Aorta (tissue), 5 donors: ENCODE measurements at regions not wholly inside any gene's neighbourhood (a gene's known extent, or its start where the extent isn't known, plus 50 kb on each side); places are given as distances from the start of the nearest gene placed in this dataset.

Experiments used
- ATAC-seq: fragments of 200-7000 bp; cut with Tn5 transposase; one replicate; pipeline ENCODE4 v1.9.1; 2022; ENCODE audit warnings: moderate library complexity; ENCODE audit not compliant: low FRiP score
- DNase-seq, 2 donors: peaks; one replicate each; pipeline ENCODE4 v3.0.0-alpha.2; 2020
- H3K27ac ChIP-seq, 2 donors: one replicate each; pipeline ENCODE4 v1.5.1; 2013; ENCODE audit warnings: low read length in 2 of 2, mild to moderate bottlenecking in 2 of 2, moderate library complexity in 2 of 2, control low read depth in 1 of 2, inconsistent platforms in 1 of 2, low read depth in 1 of 2
- H3K27me3 ChIP-seq, 2 donors: one replicate each; pipeline ENCODE4 v1.6.1; 2013; ENCODE audit warnings: control low read depth in 1 of 2, low read length in 1 of 2, mild to moderate bottlenecking in 1 of 2, moderate library complexity in 1 of 2; ENCODE audit not compliant: insufficient read depth in 2 of 2, control insufficient read depth in 1 of 2
- H3K36me3 ChIP-seq, 2 donors: one replicate each; pipeline ENCODE4 v1.6.1; 2013; ENCODE audit warnings: control low read depth in 1 of 2, low read length in 1 of 2, mild to moderate bottlenecking in 1 of 2; ENCODE audit not compliant: insufficient read depth in 2 of 2, control insufficient read depth in 1 of 2
- H3K4me1 ChIP-seq, 2 donors: one replicate each; pipeline ENCODE4 v1.6.1; 2013; ENCODE audit warnings: low read length in 2 of 2, control low read depth in 1 of 2, mild to moderate bottlenecking in 1 of 2, moderate library complexity in 1 of 2; ENCODE audit not compliant: insufficient read depth in 2 of 2, control insufficient read depth in 1 of 2
- H3K4me3 ChIP-seq, 2 donors: one replicate each; pipeline ENCODE4 v1.5.1; 2013; ENCODE audit warnings: low read length in 2 of 2, control low read depth in 1 of 2, mild to moderate bottlenecking in 1 of 2
- H3K9me3 ChIP-seq: one replicate; pipeline ENCODE4 v1.6.1; 2013; ENCODE audit warnings: mild to moderate bottlenecking, low read length; ENCODE audit not compliant: control insufficient read depth
- WGBS, 2 donors: extraction: QIAGEN DNeasy Blood & Tissue Kit; methylation state at CpG; one replicate each; pipeline ENCODE4 v1.1.7; 2013; 5-methylcytosine and 5-hydroxymethylcytosine counted together
- intact Hi-C, 2 donors: fragments of 100-400 bp; cut with DNase I; formaldehyde crosslinking; loops; one replicate each; pipeline versions ENCODE4 v1.14.2 to v1.15.0; 2022
- donor health status: healthy with polysubstance abuse.
- donor health status: Bipolar disorder and iron deficiency.
- donor health status: DM: no; HTN: no; CAD: no.
- donor health status: DM: no; HTN: no; CAD: no.
- donor health status: DM: yes; HTN: yes; CAD: no.

GRCh38 chr5:121152411-121152810, 688.3 kb downstream of the PRR16 start:
- Histone ChIP-seq H3K4me3 (no peak overlapping the region), H3K27me3 (no peaks in the 10 kb centered on the region), H3K9me3 (no peaks in the 10 kb centered on the region), H3K36me3 (no peaks in the 10 kb centered on the region), H3K4me1 (no peaks in the 10 kb centered on the region), H3K27ac (no peak overlapping the region)
- ATAC-seq (no peak), DNase-seq (no peak)
- intact Hi-C loops, result no loop called here

DNA sequence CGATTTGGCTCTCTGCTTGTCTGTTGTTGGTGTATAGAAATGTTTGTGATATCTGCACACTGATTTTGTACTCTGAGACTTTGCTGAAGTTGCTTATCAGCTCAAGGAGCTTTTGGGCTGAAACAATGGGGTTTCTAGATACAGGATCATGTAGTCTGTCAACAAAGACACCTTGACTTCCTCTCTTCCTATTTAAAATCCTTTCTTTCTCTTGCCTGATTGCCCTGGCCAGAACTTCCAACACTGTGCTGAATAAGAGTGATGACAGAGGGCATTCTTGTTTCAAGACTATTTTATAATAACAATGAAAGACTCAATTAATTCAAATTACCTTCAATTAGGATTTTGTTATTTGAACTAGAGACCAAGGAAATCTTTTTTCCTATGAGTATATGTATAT, 692.5 kb downstream of the PRR16 start:
- 83 to 86% methylated on average over 1 of the region's 1 CpG for WGBS, 2 donors

GRCh38 chr5:121158451-121158850, 693.2 kb upstream of the FTMT start:
- ATAC-seq, result no peak
- intact Hi-C loops, result no loop called here

More for the DNA sequence above, 692.5 kb downstream of the PRR16 start:
- H3K36me3 ChIP-seq, result no peaks in the 10 kb centered on the region
- intact Hi-C loops, result no loop called here
- H3K4me1 ChIP-seq, result no peaks in the 10 kb centered on the region
- ATAC-seq (no peak), DNase-seq (no peak)
- no peaks in the 10 kb centered on the region for H3K27me3 ChIP-seq
- no peak overlapping the region for H3K27ac ChIP-seq
- no peaks in the 10 kb centered on the region for H3K9me3 ChIP-seq
- H3K4me3 ChIP-seq, result no peak overlapping the region

GRCh38 chr5:121160591-121160990, 691.1 kb upstream of the FTMT start:
- 88 to 92% methylated on average over 1 of the region's 1 CpG for WGBS, 2 donors
- Histone ChIP-seq H3K27ac (no peak overlapping the region), H3K4me3 (no peak overlapping the region), H3K9me3 (no peaks in the 10 kb centered on the region), H3K36me3 (no peaks in the 10 kb centered on the region), H3K27me3 (no peaks in the 10 kb centered on the region), H3K4me1 (no peaks in the 10 kb centered on the region)
- intact Hi-C loops, result no loop called here
- DNase-seq, result no peak
- no peak for ATAC-seq

More at GRCh38 chr5:121158451-121158850, 693.2 kb upstream of the FTMT start:
- H3K4me3 ChIP-seq, result no peak overlapping the region
- H3K36me3 ChIP-seq, result no peaks in the 10 kb centered on the region
- no peak overlapping the region for H3K27ac ChIP-seq
- DNase-seq, result no peak
- no peaks in the 10 kb centered on the region for H3K27me3 ChIP-seq
- no peaks in the 10 kb centered on the region for H3K4me1 ChIP-seq
- no peaks in the 10 kb centered on the region for H3K9me3 ChIP-seq

GRCh38 chr5:121164632-121165031, 687.0 kb upstream of the FTMT start:
- no peak overlapping the region for H3K27ac ChIP-seq
- no peaks in the 10 kb centered on the region for H3K27me3 ChIP-seq
- no peak overlapping the region for H3K4me3 ChIP-seq
- ATAC-seq (no peak), DNase-seq (no peak)
- WGBS, 2 donors, result 78 to 85% methylated on average over 10 of the region's 10 CpGs
- no peaks in the 10 kb centered on the region for H3K9me3 ChIP-seq
- H3K4me1 ChIP-seq, result no peaks in the 10 kb centered on the region
- no peaks in the 10 kb centered on the region for H3K36me3 ChIP-seq
- intact Hi-C loops, result no loop called here

- no peak for ATAC-seq
Measured at GRCh38 chr5:121171361-121171760, 680.3 kb upstream of the FTMT start.

GRCh38 chr5:121171834-121172233, 679.8 kb upstream of the FTMT start:
- DNase-seq (no peak), ATAC-seq (no peak)
- Histone ChIP-seq H3K27me3 (no peaks in the 10 kb centered on the region), H3K9me3 (no peaks in the 10 kb centered on the region), H3K27ac (no peak overlapping the region), H3K4me1 (no peaks in the 10 kb centered on the region), H3K4me3 (no peak overlapping the region), H3K36me3 (no peaks in the 10 kb centered on the region)
- intact Hi-C loops, result no loop called here
- WGBS, 2 donors, result 31 to 32% methylated on average over 2 of the region's 2 CpGs

More at GRCh38 chr5:121171361-121171760, 680.3 kb upstream of the FTMT start:
- H3K4me1 ChIP-seq, result no peaks in the 10 kb centered on the region
- intact Hi-C loops, result no loop called here
- H3K4me3 ChIP-seq, result no peak overlapping the region
- no peaks in the 10 kb centered on the region for H3K36me3 ChIP-seq
- H3K27me3 ChIP-seq, result no peaks in the 10 kb centered on the region
- H3K27ac ChIP-seq, result no peak overlapping the region
- no peak for DNase-seq
- H3K9me3 ChIP-seq, result no peaks in the 10 kb centered on the region

GRCh38 chr5:121174351-121174750, 677.3 kb upstream of the FTMT start:
- intact Hi-C loops, result no loop called here
- H3K4me1 ChIP-seq, result no peaks in the 10 kb centered on the region
- 28 to 29% methylated on average over 1 of the region's 1 CpG for WGBS, 2 donors
- H3K36me3 ChIP-seq, result no peaks in the 10 kb centered on the region
- H3K9me3 ChIP-seq, result no peaks in the 10 kb centered on the region
- DNase-seq (no peak), ATAC-seq (no peak)
- H3K27ac ChIP-seq, result no peak overlapping the region
- H3K27me3 ChIP-seq, result no peaks in the 10 kb centered on the region
- H3K4me3 ChIP-seq, result no peak overlapping the region

- Histone ChIP-seq H3K36me3 (no peaks in the 10 kb centered on the region), H3K27me3 (no peaks in the 10 kb centered on the region), H3K4me3 (no peak overlapping the region), H3K27ac (no peak overlapping the region), H3K9me3 (no peaks in the 10 kb centered on the region), H3K4me1 (no peaks in the 10 kb centered on the region)
- DNase-seq (no peak), ATAC-seq (no peak)
- 38 to 46% methylated on average over 3 of the region's 3 CpGs for WGBS, 2 donors
- intact Hi-C loops, result no loop called here
Measured at GRCh38 chr5:121175986-121176385, 675.7 kb upstream of the FTMT start.
